GM12878 (cell line): ENCODE measurements at regions not wholly inside any gene's neighbourhood (a gene's known extent, or its start where the extent isn't known, plus 50 kb on each side); places are given as distances from the start of the nearest gene placed in this dataset.

ENCODE experiments used
- ATAC-seq: fragments of 200-7000 bp; cut with Tn5 transposase; 3 replicates; pipeline ENCODE4 v1.9.1; 2020; ENCODE audit warnings: mild to moderate bottlenecking, moderate library complexity
- BruUV-seq: library from RNA; stranded (reverse); fragments of 400-500 nt; replicated peaks from 2 replicates; lab custom pipeline; 2021; lab: Mats Ljungman, UMichigan
- CTCF ChIA-PET: fragments of 300-600 bp; sonication (Branson Sonifier 250); formaldehyde crosslinking; extraction: SDS; loops from one replicate; lab custom pipeline; 2021; ENCODE audit warnings: inconsistent platforms; lab: Yijun Ruan, JAX
- POLR2A ChIA-PET: fragments of 350-600 bp; formaldehyde crosslinking; extraction: SDS; loops from one replicate; lab custom pipeline; 2021; ENCODE audit warnings: inconsistent platforms; lab: Charles Lee
- RAD21 ChIA-PET: fragments of 300-600 bp; sonication (Branson Sonifier 250); formaldehyde crosslinking; loops from one replicate; lab custom pipeline; 2023; ENCODE audit warnings: antibody characterized with exemption; ENCODE audit not compliant: unreplicated experiment; lab: Charles Lee
- SMC1A ChIA-PET: fragments of 300-600 bp; sonication (Branson Sonifier 250); formaldehyde crosslinking; loops from one replicate; lab custom pipeline; 2023; ENCODE audit not compliant: unreplicated experiment, uncharacterized antibody; lab: Charles Lee
- DNase-seq: peaks from one replicate; pipeline ENCODE4 v3.0.0-alpha.2; 2011; ENCODE audit warnings: low read depth, low spot score
- FAIRE-seq: peaks from 3 replicates; lab custom pipeline; 2011; peaks lifted over from hg19 to GRCh38; lab: Jason Lieb, UNC
- H2AFZ ChIP-seq: 2 replicates; pipeline ENCODE4 v1.6.0; 2011; ENCODE audit warnings: low read depth, low read length, control low read depth; ENCODE audit not compliant: control insufficient read depth
- H3K27ac ChIP-seq: 2 replicates; pipeline ENCODE4 v1.5.1; 2011; ENCODE audit warnings: control low read depth; ENCODE audit not compliant: control insufficient read depth, insufficient read depth
- H3K27me3 ChIP-seq, 2 experiments: replicated peaks in 1 of 2; 2 replicates each; pipeline versions ENCODE4 v1.6.0 to v1.6.1; 2011; ENCODE audit warnings: low read length in 1 of 2; ENCODE audit not compliant: control insufficient read depth in 2 of 2, insufficient read depth in 2 of 2
- H3K36me3 ChIP-seq, 2 experiments: 2 replicates each; pipeline ENCODE4 v1.5.1; 2011; ENCODE audit warnings: low read length in 1 of 2; ENCODE audit not compliant: control insufficient read depth in 2 of 2, insufficient read depth in 2 of 2
- H3K4me1 ChIP-seq: 2 replicates; pipeline ENCODE4 v1.6.1; 2011; ENCODE audit warnings: mild to moderate bottlenecking, low read length, moderate library complexity, mixed read lengths; ENCODE audit not compliant: control insufficient read depth, insufficient read depth
- H3K4me2 ChIP-seq: 2 replicates; pipeline ENCODE4 v1.6.0; 2011; ENCODE audit warnings: control low read depth; ENCODE audit not compliant: control insufficient read depth, insufficient read depth
- H3K4me3 ChIP-seq: fragments of 200-600 bp; sonication (generic); 2 replicates; pipeline ENCODE4 v1.5.1; 2016
- H3K79me2 ChIP-seq: 2 replicates; pipeline ENCODE4 v1.6.0; 2011; ENCODE audit warnings: low read length; ENCODE audit not compliant: control insufficient read depth, insufficient read depth
- H3K9ac ChIP-seq: 2 replicates; pipeline ENCODE4 v1.8.0; 2011; ENCODE audit warnings: low read length, control low read depth, mixed read lengths; ENCODE audit not compliant: control insufficient read depth, insufficient read depth
- H3K9me3 ChIP-seq: replicated peaks from 3 replicates; pipeline ENCODE4 v1.5.1; 2011; ENCODE audit warnings: mild to moderate bottlenecking, low read length; ENCODE audit not compliant: control insufficient read depth, insufficient read depth
- H4K20me1 ChIP-seq: 2 replicates; pipeline ENCODE4 v1.6.0; 2011; ENCODE audit not compliant: control insufficient read depth, insufficient read depth
- BCL11A ChIP-seq: IDR thresholded peaks from 2 replicates; pipeline ENCODE4 v1.6.1; 2011; ENCODE audit warnings: low read depth, low read length
- HDGF ChIP-seq: fragments of 450-650 bp; IDR thresholded peaks from 2 replicates; pipeline ENCODE4 v1.6.1; 2016; ENCODE audit warnings: antibody characterized with exemption
- IKZF2 ChIP-seq, 2 experiments: fragments of 450-650 bp; IDR thresholded peaks; 2 replicates each; pipeline ENCODE4 v1.6.1; 2017; ENCODE audit warnings: mild to moderate bottlenecking in 2 of 2, moderate library complexity in 2 of 2
- NR2C2 ChIP-seq: IDR thresholded peaks from 2 replicates; pipeline ENCODE4 v1.6.1; 2011; ENCODE audit warnings: borderline replicate concordance, low read depth; ENCODE audit not compliant: control insufficient read depth, insufficient read length
- PAX5 ChIP-seq: IDR thresholded peaks from 2 replicates; pipeline ENCODE4 v1.6.1; 2011; ENCODE audit warnings: low read depth, low read length, borderline replicate concordance
- RAD21 ChIP-seq: IDR thresholded peaks from 2 replicates; pipeline ENCODE4 v1.6.1; 2011; ENCODE audit warnings: mild to moderate bottlenecking, low read depth, low read length, moderate library complexity; ENCODE audit not compliant: insufficient read depth
- RFX5 ChIP-seq: IDR thresholded peaks from 2 replicates; pipeline ENCODE4 v1.6.1; 2011; ENCODE audit warnings: low read depth, low read length, improper control_type of control experiment
- STAT1 ChIP-seq: fragments of 450-650 bp; conservative IDR thresholded peaks from 2 replicates; pipeline ENCODE4 v1.6.1; 2014; ENCODE audit warnings: antibody characterized with exemption, mild to moderate bottlenecking
- WRNIP1 ChIP-seq: IDR thresholded peaks from 2 replicates; pipeline ENCODE4 v1.6.1; 2011; ENCODE audit warnings: low read depth, low read length, improper control_type of control experiment, borderline replicate concordance
- ZBED1 ChIP-seq: IDR thresholded peaks from 2 replicates; pipeline ENCODE4 v1.6.1; 2016; ENCODE audit warnings: borderline replicate concordance
- ZNF217 ChIP-seq: fragments of 450-650 bp; IDR thresholded peaks from 2 replicates; pipeline ENCODE4 v1.6.1; 2017; ENCODE audit warnings: antibody characterized with exemption, mild to moderate bottlenecking
- in situ Hi-C: fragments of 300-500 bp; cut with MboI; formaldehyde crosslinking; loops from 9 replicates; pipeline ENCODE4 v1.14.3; 2018; ENCODE audit warnings: mixed read lengths
- intact Hi-C: fragments of 100-400 bp; cut with micrococcal nuclease; formaldehyde crosslinking; loops from one replicate; pipeline ENCODE4 v1.14.2; 2022; ENCODE audit not compliant: unreplicated experiment
- TF ChIP-seq, protein P1 (sequence below): fragments of 450-650 bp; IDR thresholded peaks from 2 replicates; pipeline ENCODE4 v1.6.1; 2017; ENCODE audit warnings: mild to moderate bottlenecking
- TF ChIP-seq, protein P2 (sequence below): IDR thresholded peaks from 2 replicates; pipeline ENCODE4 v1.6.1; 2012; ENCODE audit warnings: mild to moderate bottlenecking, low read depth, low read length
- TF ChIP-seq, protein P3 (sequence below): IDR thresholded peaks from 2 replicates; pipeline ENCODE4 v1.6.1; 2011; ENCODE audit warnings: low read depth, low read length, improper control_type of control experiment, borderline replicate concordance
- TF ChIP-seq, protein P4 (sequence below): fragments of 450-650 bp; IDR thresholded peaks from 2 replicates; pipeline ENCODE4 v1.6.1; 2017; ENCODE audit warnings: low read depth, mild to moderate bottlenecking, moderate library complexity
- TF ChIP-seq, protein P5 (sequence below): fragments of 450-650 bp; conservative IDR thresholded peaks from 2 replicates; pipeline ENCODE4 v1.6.1; 2017; ENCODE audit warnings: mild to moderate bottlenecking, moderate library complexity

DNA sequence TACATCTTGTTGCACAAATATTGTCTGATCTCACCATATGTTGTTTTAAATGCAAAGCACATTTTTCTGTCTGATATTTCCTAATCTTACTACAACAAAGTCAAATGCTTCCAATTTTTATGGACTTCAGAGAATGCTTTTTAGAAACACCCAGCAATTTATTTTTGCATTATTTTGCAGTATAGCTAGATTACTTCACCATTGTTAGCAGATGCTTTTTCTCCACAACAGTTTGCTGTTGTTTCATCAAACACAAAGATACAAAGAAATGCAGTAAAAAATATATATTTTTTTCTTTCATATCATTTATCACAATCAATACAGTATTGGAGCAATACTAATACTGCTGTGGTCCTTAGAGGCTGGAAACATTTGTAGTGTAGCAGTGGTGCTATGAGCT is 674.4 kb downstream of the TMTC2 start:
- Histone ChIP-seq H3K79me2 (no peaks in the 10 kb centered on the region), H3K4me1 (no peaks in the 10 kb centered on the region), H3K9ac (no peak overlapping the region), H3K27ac (no peak overlapping the region), H3K27me3 (no peaks in the 10 kb centered on the region), H3K4me3 (no peak overlapping the region), H2AFZ (no peak overlapping the region), H3K4me2 (no peak overlapping the region), H3K9me3 (no peaks in the 10 kb centered on the region), H4K20me1 (no peaks in the 10 kb centered on the region), H3K36me3 (no peaks in the 10 kb centered on the region)
- no TSS peak for BruUV-seq
- intact Hi-C loops (no loop called here), in situ Hi-C loops (no loop called here)
- POLR2A ChIA-PET, result no interaction called here
- ATAC-seq, result no peak
- no peak for DNase-seq
- CTCF ChIA-PET, result interaction anchor here (0.6 kb wide), 1 partner anchor 563 kb away, joined by 3 read pairs; no protein-coding TSS in a partner anchor
- SMC1A ChIA-PET, result no interaction called here
- RAD21 ChIA-PET, result no interaction called here
- no peak for FAIRE-seq
- TF ChIP-seq RAD21 (no peak), NR2C2 (no peak), PAX5 (no peak), BCL11A (no peak), STAT1 (no peak), RFX5 (no peak), ZNF217 (no peak), HDGF (no peak), IKZF2 (IDR thresholded peaks at IDR 0.05) (no peak), WRNIP1 (no peak), ZBED1 (no peak)
- TF ChIP-seq, protein P1, sequence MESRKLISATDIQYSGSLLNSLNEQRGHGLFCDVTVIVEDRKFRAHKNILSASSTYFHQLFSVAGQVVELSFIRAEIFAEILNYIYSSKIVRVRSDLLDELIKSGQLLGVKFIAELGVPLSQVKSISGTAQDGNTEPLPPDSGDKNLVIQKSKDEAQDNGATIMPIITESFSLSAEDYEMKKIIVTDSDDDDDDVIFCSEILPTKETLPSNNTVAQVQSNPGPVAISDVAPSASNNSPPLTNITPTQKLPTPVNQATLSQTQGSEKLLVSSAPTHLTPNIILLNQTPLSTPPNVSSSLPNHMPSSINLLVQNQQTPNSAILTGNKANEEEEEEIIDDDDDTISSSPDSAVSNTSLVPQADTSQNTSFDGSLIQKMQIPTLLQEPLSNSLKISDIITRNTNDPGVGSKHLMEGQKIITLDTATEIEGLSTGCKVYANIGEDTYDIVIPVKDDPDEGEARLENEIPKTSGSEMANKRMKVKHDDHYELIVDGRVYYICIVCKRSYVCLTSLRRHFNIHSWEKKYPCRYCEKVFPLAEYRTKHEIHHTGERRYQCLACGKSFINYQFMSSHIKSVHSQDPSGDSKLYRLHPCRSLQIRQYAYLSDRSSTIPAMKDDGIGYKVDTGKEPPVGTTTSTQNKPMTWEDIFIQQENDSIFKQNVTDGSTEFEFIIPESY, result no peak
- TF ChIP-seq, protein P2, sequence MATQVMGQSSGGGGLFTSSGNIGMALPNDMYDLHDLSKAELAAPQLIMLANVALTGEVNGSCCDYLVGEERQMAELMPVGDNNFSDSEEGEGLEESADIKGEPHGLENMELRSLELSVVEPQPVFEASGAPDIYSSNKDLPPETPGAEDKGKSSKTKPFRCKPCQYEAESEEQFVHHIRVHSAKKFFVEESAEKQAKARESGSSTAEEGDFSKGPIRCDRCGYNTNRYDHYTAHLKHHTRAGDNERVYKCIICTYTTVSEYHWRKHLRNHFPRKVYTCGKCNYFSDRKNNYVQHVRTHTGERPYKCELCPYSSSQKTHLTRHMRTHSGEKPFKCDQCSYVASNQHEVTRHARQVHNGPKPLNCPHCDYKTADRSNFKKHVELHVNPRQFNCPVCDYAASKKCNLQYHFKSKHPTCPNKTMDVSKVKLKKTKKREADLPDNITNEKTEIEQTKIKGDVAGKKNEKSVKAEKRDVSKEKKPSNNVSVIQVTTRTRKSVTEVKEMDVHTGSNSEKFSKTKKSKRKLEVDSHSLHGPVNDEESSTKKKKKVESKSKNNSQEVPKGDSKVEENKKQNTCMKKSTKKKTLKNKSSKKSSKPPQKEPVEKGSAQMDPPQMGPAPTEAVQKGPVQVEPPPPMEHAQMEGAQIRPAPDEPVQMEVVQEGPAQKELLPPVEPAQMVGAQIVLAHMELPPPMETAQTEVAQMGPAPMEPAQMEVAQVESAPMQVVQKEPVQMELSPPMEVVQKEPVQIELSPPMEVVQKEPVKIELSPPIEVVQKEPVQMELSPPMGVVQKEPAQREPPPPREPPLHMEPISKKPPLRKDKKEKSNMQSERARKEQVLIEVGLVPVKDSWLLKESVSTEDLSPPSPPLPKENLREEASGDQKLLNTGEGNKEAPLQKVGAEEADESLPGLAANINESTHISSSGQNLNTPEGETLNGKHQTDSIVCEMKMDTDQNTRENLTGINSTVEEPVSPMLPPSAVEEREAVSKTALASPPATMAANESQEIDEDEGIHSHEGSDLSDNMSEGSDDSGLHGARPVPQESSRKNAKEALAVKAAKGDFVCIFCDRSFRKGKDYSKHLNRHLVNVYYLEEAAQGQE, result no peak
- TF ChIP-seq, protein P3, sequence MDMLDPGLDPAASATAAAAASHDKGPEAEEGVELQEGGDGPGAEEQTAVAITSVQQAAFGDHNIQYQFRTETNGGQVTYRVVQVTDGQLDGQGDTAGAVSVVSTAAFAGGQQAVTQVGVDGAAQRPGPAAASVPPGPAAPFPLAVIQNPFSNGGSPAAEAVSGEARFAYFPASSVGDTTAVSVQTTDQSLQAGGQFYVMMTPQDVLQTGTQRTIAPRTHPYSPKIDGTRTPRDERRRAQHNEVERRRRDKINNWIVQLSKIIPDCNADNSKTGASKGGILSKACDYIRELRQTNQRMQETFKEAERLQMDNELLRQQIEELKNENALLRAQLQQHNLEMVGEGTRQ, result no peak
- TF ChIP-seq, protein P4, sequence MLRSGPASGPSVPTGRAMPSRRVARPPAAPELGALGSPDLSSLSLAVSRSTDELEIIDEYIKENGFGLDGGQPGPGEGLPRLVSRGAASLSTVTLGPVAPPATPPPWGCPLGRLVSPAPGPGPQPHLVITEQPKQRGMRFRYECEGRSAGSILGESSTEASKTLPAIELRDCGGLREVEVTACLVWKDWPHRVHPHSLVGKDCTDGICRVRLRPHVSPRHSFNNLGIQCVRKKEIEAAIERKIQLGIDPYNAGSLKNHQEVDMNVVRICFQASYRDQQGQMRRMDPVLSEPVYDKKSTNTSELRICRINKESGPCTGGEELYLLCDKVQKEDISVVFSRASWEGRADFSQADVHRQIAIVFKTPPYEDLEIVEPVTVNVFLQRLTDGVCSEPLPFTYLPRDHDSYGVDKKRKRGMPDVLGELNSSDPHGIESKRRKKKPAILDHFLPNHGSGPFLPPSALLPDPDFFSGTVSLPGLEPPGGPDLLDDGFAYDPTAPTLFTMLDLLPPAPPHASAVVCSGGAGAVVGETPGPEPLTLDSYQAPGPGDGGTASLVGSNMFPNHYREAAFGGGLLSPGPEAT, result no peak
- TF ChIP-seq, protein P5, sequence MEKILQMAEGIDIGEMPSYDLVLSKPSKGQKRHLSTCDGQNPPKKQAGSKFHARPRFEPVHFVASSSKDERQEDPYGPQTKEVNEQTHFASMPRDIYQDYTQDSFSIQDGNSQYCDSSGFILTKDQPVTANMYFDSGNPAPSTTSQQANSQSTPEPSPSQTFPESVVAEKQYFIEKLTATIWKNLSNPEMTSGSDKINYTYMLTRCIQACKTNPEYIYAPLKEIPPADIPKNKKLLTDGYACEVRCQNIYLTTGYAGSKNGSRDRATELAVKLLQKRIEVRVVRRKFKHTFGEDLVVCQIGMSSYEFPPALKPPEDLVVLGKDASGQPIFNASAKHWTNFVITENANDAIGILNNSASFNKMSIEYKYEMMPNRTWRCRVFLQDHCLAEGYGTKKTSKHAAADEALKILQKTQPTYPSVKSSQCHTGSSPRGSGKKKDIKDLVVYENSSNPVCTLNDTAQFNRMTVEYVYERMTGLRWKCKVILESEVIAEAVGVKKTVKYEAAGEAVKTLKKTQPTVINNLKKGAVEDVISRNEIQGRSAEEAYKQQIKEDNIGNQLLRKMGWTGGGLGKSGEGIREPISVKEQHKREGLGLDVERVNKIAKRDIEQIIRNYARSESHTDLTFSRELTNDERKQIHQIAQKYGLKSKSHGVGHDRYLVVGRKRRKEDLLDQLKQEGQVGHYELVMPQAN, result no peak
